SK-N-MC (cell line): ENCODE measurements at regions not wholly inside any gene's neighbourhood (a gene's known extent, or its start where the extent isn't known, plus 50 kb on each side); places are given as distances from the start of the nearest gene placed in this dataset.

ENCODE experiments used
- DNase-seq: peaks from one replicate; pipeline ENCODE4 v3.0.0-alpha.2; 2011; ENCODE audit warnings: low read depth, low spot score
- H3K27ac ChIP-seq: fragments of 200-600 bp; sonication (generic); 2 replicates; pipeline ENCODE4 v1.5.1; 2016; ENCODE audit warnings: mixed run types
- H3K36me3 ChIP-seq: fragments of 200-600 bp; sonication (generic); 2 replicates; pipeline ENCODE4 v1.6.1; 2017; ENCODE audit warnings: antibody characterized with exemption, low read length, mixed read lengths; ENCODE audit not compliant: insufficient read depth
- H3K4me3 ChIP-seq: fragments of 200-600 bp; sonication (generic); 2 replicates; pipeline ENCODE4 v1.5.1; 2016
- H3K9ac ChIP-seq: fragments of 200-600 bp; sonication (generic); 2 replicates; pipeline ENCODE4 v1.8.0; 2017; ENCODE audit warnings: mixed run types, mixed read lengths; ENCODE audit not compliant: insufficient read length
- H3K9me3 ChIP-seq: fragments of 200-600 bp; sonication (generic); 2 replicates; pipeline ENCODE4 v1.6.1; 2017; ENCODE audit warnings: low read depth, mild to moderate bottlenecking, antibody characterized with exemption, low read length, moderate library complexity, mixed read lengths
- EZH2 ChIP-seq: fragments of 200-600 bp; sonication (generic); IDR thresholded peaks from one replicate; pipeline ENCODE4 v1.6.1; 2017; ENCODE audit warnings: antibody characterized with exemption
- FOXP2 ChIP-seq: optimal IDR thresholded peaks from 2 replicates; pipeline ENCODE3; 2011; ENCODE audit warnings: mild to moderate bottlenecking, moderate library complexity; ENCODE audit not compliant: insufficient read depth; ENCODE audit errors: extremely low read length, control extremely low read depth
- POLR2AphosphoS5 ChIP-seq: IDR thresholded peaks from 2 replicates; pipeline ENCODE4 v1.6.1; 2012; ENCODE audit warnings: mild to moderate bottlenecking, low read depth, low read length, borderline replicate concordance

DNA sequence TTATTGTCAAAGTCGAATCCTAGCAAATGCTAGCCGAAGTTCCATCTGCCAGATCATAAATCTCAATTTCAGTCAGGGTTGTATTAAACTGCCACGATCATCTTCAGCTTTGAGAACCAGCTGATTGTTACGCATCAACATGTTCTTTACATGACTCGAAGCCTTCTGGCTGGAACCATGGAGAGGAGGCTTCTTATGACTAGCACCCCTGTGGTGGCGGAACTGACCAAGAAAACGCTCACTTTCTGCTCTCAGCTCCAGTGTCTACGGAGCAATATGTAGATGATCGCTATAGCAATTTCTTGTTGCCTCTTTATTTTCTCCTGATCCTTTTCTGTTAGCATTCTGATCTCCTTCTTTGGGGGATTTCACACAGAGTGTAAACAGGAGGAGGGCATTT is 479.4 kb upstream of the SLC35B3 start:
- Histone ChIP-seq H3K27ac (no peak overlapping the region), H3K9ac (no peak overlapping the region), H3K4me3 (no peak overlapping the region), H3K36me3 (no peaks in the 10 kb centered on the region), H3K9me3 (no peaks in the 10 kb centered on the region)
- no peak for DNase-seq
- no peak for TF ChIP-seq POLR2AphosphoS5
- TF ChIP-seq EZH2, result no peak
- TF ChIP-seq FOXP2, result no peak

DNA sequence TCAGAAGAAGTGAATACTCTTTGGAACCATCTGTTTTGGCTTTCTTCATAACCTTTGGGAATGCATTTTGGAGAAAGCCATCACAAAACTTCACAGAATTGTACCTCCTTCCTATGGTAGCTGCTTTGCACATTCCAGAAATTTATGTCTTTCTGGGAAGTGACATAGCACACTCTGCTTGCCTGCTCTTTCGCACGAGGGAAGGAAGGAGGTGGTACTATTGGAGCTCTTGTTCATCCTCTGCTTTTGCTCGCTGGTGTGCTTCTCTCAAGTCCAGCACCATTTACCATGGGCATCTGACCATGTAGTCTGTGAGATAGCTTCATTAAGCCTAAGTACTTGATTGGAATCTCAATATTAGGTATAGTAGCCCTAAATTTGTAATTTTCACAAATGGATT is 473.3 kb upstream of the SLC35B3 start:
- no peak for DNase-seq
- H3K36me3 ChIP-seq, result no peaks in the 10 kb centered on the region
- TF ChIP-seq POLR2AphosphoS5 (no peak), FOXP2 (no peak), EZH2 (no peak)
- no peak overlapping the region for H3K27ac ChIP-seq
- no peaks in the 10 kb centered on the region for H3K9me3 ChIP-seq
- H3K4me3 ChIP-seq, result no peak overlapping the region
- no peak overlapping the region for H3K9ac ChIP-seq

- DNase-seq, result no peak
- Histone ChIP-seq H3K4me3 (no peak overlapping the region), H3K9ac (no peak overlapping the region), H3K27ac (no peak overlapping the region), H3K9me3 (no peaks in the 10 kb centered on the region), H3K36me3 (no peaks in the 10 kb centered on the region)
- no peak for TF ChIP-seq FOXP2
- TF ChIP-seq POLR2AphosphoS5, result no peak
- TF ChIP-seq EZH2, result no peak
Observed at GRCh38 chr6:8906699-8907098, 471.4 kb upstream of the SLC35B3 start.

- H3K36me3 ChIP-seq, result no peaks in the 10 kb centered on the region
- H3K9ac ChIP-seq, result no peak overlapping the region
- 0 out of 2 replicates have a peak overlapping the region, but pooled peaks have one; percentile 5 for H3K27ac ChIP-seq
- DNase-seq, result peak; percentile 16
- peak overlapping the region; percentile 36; the same call in 1 of the 2 replicates for H3K4me3 ChIP-seq
- no peak for TF ChIP-seq FOXP2
- no peak for TF ChIP-seq POLR2AphosphoS5
- no peak for TF ChIP-seq EZH2
- H3K9me3 ChIP-seq, result no peaks in the 10 kb centered on the region
Observed at GRCh38 chr6:8905757-8906156, 470.4 kb upstream of the SLC35B3 start.

DNA sequence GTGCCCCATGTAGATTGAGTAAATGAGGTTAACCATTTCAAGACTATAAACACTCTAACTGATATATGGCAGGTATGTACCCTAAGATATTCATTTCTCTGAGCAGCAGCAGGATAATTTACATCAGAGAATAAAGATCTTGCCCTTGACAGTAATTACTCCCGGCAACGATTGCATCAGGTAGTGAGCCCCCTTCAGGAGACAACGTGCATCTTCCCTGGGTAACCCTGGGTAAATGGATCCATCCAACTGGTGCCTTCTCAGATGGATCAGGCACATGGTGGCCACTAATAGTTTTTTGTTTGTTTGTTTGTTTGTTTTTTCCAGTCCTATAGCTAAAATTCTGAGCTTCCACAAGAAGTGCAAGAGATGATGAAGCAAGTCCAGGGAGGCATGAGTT is 469.4 kb upstream of the SLC35B3 start:
- Histone ChIP-seq H3K36me3 (no peaks in the 10 kb centered on the region), H3K9ac (no peak overlapping the region), H3K27ac (no peak overlapping the region), H3K9me3 (no peaks in the 10 kb centered on the region), H3K4me3 (no peak overlapping the region)
- DNase-seq, result no peak
- TF ChIP-seq FOXP2 (no peak), POLR2AphosphoS5 (no peak), EZH2 (no peak)

DNA sequence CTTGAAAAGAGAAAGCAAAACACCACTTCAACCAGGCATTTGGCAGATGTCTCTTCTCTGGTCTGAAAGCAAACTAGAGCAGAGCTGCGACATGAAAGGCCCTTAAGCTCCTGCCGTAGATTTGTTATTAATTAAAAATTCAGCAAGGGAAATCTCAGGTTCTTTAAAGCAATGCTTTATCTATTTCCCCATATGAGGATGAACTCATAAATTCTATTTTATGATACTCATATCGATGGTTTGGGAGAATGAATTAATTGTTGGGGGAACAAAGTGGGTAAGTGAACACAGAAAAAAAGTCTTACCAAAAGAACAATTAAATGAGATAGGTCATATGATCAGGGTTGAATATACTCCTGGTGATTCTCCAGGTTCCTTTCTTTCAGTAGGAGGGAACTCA is 464.7 kb upstream of the SLC35B3 start:
- Histone ChIP-seq H3K27ac (no peak overlapping the region), H3K9me3 (no peaks in the 10 kb centered on the region), H3K9ac (no peak overlapping the region), H3K4me3 (no peak overlapping the region), H3K36me3 (no peaks in the 10 kb centered on the region)
- DNase-seq, result no peak
- TF ChIP-seq EZH2 (no peak), FOXP2 (no peak), POLR2AphosphoS5 (no peak)

DNA sequence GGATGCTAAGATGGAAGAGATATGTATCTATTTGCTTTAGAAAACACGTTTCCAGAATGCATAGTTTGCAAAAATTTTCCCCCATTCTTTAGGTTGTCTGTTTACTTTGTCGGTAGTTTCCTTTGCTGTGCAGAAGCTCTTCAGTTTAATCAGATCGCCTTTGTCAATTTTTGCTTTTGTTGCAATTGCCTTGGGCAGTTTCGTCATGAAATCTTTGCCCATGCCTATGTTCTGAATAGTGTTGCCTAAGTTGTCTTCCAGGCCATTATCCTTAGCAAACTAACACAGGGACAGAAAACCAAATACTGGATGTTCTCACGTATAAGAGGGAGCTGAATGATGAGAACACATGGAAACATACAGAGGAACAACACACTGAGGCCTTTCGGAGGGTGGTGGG is 454.2 kb upstream of the SLC35B3 start:
- no peaks in the 10 kb centered on the region for H3K9me3 ChIP-seq
- no peak overlapping the region for H3K9ac ChIP-seq
- H3K27ac ChIP-seq, result no peak overlapping the region
- H3K36me3 ChIP-seq, result no peaks in the 10 kb centered on the region
- no peak overlapping the region for H3K4me3 ChIP-seq
- TF ChIP-seq FOXP2 (no peak), POLR2AphosphoS5 (no peak), EZH2 (no peak)
- DNase-seq, result no peak

DNA sequence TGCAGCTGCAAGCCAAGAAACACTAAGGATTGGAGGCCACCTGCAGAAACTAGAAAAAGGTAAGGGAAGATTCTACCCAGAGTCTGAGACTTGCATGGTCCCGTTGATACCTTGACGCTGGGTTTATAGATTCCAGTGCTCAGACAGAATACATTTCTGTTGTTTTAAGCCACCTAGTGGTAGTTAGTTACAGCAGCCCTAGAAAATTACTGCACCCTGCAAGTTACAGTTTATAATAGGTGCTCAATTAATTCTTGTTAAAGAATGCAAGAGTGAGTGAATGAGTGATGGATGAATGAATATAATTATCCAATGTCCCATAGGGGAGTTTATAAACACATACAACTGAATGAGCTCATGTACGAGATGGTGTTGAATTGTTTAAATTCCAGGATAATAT is 453.1 kb upstream of the SLC35B3 start:
- no peaks in the 10 kb centered on the region for H3K9me3 ChIP-seq

GRCh38 chr6:8881663-8882062 is 446.3 kb upstream of the SLC35B3 start:
- Histone ChIP-seq H3K9ac (no peak overlapping the region), H3K27ac (no peak overlapping the region), H3K36me3 (no peaks in the 10 kb centered on the region), H3K9me3 (no peaks in the 10 kb centered on the region), H3K4me3 (no peak overlapping the region)
- no peak for DNase-seq
- TF ChIP-seq POLR2AphosphoS5, result no peak
- TF ChIP-seq EZH2, result no peak
- no peak for TF ChIP-seq FOXP2

More for the DNA sequence above, 453.1 kb upstream of the SLC35B3 start:
- TF ChIP-seq FOXP2 (no peak), EZH2 (no peak), POLR2AphosphoS5 (no peak)
- DNase-seq, result no peak
- Histone ChIP-seq H3K27ac (no peak overlapping the region), H3K36me3 (no peaks in the 10 kb centered on the region), H3K9ac (no peak overlapping the region), H3K4me3 (no peak overlapping the region)
